HL-60 (cell line): ENCODE measurements at regions not wholly inside any gene's neighbourhood (a gene's known extent, or its start where the extent isn't known, plus 50 kb on each side); places are given as distances from the start of the nearest gene placed in this dataset.

Experiments
- DNase-seq, 2 experiments: peaks; one replicate each; pipeline ENCODE4 v3.0.0-alpha.2; 2010 to 2020; ENCODE audit warnings: low read depth in 1 of 2, low spot score in 1 of 2
- H3K27ac ChIP-seq: fragments of 250-450 bp; sonication (Bioruptor Pico); replicated peaks from 2 replicates; pipeline ENCODE4 v1.5.1; 2020; ENCODE audit warnings: mild to moderate bottlenecking, moderate library complexity
- H3K27me3 ChIP-seq: fragments of 250-450 bp; sonication (Bioruptor Pico); 2 replicates; pipeline ENCODE4 v1.5.1; 2021; ENCODE audit warnings: mild to moderate bottlenecking, moderate library complexity; ENCODE audit not compliant: insufficient read depth, poor library complexity, severe bottlenecking
- H3K4me3 ChIP-seq: replicated peaks from 2 replicates; pipeline ENCODE4 v1.5.1; 2011; ENCODE audit warnings: mild to moderate bottlenecking, control low read depth, low read length; ENCODE audit not compliant: insufficient read depth
- CTCF ChIP-seq: IDR thresholded peaks from one replicate; pipeline ENCODE4 v1.5.1; 2011; ENCODE audit warnings: low read length, control low read depth, inconsistent platforms; ENCODE audit not compliant: insufficient read depth
- GABPA ChIP-seq: IDR thresholded peaks from 2 replicates; pipeline ENCODE4 v1.6.1; 2012; ENCODE audit warnings: low read depth
- POLR2AphosphoS5 ChIP-seq: IDR thresholded peaks from 2 replicates; pipeline ENCODE4 v1.6.1; 2012; ENCODE audit warnings: low read depth
- REST ChIP-seq: IDR thresholded peaks from 2 replicates; pipeline ENCODE4 v1.6.1; 2012; ENCODE audit warnings: low read depth; ENCODE audit not compliant: insufficient replicate concordance
- SPI1 ChIP-seq: IDR thresholded peaks from 2 replicates; pipeline ENCODE4 v1.6.1; 2012; ENCODE audit warnings: low read depth, mild to moderate bottlenecking, borderline replicate concordance

DNA sequence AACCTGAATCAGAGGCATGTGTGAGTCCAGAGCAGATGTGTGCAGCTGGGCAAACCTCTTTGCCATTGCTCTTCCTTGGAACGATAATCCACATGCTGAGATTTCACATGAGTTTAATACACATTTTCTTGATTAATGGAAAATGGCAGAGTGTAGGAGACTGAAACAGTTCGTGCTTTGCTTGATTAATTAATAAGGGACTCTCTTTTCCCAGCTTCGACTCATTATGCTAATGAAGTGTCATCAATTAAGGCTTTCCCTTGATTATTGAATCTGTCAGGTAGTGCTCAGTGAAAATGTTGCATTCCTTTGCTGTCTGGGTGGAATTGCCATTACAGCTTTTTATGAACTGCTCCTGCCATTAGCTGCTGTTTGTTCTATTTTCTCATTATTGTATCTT, 487.7 kb upstream of the NOVA1 start:
- H3K27me3 ChIP-seq, result no peaks in the 10 kb centered on the region
- TF ChIP-seq SPI1, result no peak
- no peak overlapping the region for H3K4me3 ChIP-seq
- H3K27ac ChIP-seq, result no peak overlapping the region
- DNase-seq, result no peak

DNA sequence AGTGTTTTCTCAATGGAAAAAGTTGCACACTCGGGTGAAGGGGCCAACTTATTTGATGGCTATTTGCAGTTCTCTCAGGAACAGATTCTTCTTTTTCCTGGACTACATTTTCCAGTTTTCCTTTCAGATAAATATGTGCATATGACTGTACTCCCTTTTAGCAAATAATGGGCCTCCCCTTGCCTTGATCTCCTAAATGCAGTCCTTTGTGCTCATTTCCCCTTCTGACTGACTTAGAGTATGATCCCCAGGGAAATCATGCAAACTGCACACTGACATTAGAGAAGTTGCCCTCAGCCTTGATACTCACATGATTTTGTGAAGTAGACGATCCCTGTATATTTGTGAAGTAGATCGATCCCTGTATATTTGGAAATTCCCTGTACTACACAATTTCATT, 492.9 kb upstream of the NOVA1 start:
- Histone ChIP-seq H3K27me3 (no peaks in the 10 kb centered on the region), H3K27ac (no peak overlapping the region), H3K4me3 (no peak overlapping the region)
- TF ChIP-seq CTCF, result no peak
- TF ChIP-seq SPI1, result no peak
- TF ChIP-seq POLR2AphosphoS5, result no peak
- TF ChIP-seq GABPA, result no peak
- TF ChIP-seq REST, result no peak
- DNase-seq, result no peak

DNA sequence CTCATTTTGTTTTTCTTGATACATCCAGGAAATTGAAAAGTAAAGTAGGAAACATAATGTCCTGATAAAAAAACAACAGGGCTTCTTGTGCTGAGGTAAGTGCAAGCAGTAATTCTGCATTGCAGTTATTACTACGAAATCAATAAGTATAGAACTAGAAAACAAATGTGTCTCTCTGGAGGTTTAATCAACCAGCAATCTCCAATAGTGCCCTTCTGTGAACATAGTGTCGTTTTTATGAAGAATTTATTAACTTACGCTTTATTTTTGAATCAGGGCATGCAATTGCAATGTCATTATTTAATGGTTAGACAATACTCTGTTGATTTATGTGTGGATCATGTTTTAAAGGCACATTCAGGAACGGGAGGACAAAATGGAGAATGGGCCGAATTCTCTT, 494.1 kb upstream of the NOVA1 start:
- Histone ChIP-seq H3K27ac (no peak overlapping the region), H3K4me3 (no peak overlapping the region), H3K27me3 (no peaks in the 10 kb centered on the region)
- no peak for DNase-seq
- TF ChIP-seq GABPA, result no peak
- TF ChIP-seq REST, result no peak
- TF ChIP-seq CTCF, result no peak
- no peak for TF ChIP-seq SPI1
- no peak for TF ChIP-seq POLR2AphosphoS5

DNA sequence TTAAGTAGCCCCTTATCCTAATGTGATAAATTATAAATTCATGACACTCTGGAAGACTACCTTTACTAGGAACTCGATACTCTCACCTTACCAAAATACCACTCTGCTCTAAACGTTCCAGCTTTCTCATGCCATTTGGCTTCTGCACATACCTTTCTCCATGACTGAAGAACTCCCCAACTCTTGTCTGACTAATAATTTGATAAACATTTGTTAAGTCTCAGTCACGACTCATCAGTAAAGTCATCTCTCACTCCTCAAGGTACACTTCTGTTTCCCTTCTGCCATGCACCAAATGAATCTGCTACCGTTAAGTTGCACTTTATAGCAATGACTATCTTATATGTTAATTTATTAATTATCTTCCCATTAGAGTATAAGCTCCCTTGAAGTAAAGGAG, 498.3 kb upstream of the NOVA1 start:
- no peak for TF ChIP-seq GABPA
- no peak for TF ChIP-seq SPI1
- TF ChIP-seq CTCF, result no peak
- TF ChIP-seq REST, result no peak
- TF ChIP-seq POLR2AphosphoS5, result no peak
- Histone ChIP-seq H3K4me3 (no peak overlapping the region), H3K27ac (no peak overlapping the region), H3K27me3 (no peaks in the 10 kb centered on the region)
- no peak for DNase-seq
